ENCODE measurements at regions not wholly inside any gene's neighbourhood (a gene's known extent, or its start where the extent isn't known, plus 50 kb on each side); places are given as distances from the start of the nearest gene placed in this dataset.

DNA sequence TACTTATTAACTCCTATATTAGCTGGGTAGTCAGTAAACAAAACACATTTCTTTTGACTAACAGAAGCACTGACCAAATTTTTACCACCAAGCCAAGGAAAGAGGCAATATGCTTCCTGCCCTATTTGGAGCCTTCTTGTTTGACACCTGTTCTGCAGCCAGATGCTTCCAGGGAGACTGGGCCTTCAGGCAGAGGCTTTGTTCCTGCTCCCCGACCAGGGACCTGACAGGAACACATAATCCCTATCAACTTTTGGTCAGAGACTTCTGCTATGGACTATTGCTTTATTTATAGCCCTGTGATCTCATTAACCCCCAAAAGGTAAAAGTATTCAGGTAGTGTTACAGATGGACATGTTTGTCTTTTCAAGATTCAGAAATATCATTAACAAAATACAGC is 541.3 kb downstream of the NTRK3 start:
- TF ChIP-seq, protein P1, sequence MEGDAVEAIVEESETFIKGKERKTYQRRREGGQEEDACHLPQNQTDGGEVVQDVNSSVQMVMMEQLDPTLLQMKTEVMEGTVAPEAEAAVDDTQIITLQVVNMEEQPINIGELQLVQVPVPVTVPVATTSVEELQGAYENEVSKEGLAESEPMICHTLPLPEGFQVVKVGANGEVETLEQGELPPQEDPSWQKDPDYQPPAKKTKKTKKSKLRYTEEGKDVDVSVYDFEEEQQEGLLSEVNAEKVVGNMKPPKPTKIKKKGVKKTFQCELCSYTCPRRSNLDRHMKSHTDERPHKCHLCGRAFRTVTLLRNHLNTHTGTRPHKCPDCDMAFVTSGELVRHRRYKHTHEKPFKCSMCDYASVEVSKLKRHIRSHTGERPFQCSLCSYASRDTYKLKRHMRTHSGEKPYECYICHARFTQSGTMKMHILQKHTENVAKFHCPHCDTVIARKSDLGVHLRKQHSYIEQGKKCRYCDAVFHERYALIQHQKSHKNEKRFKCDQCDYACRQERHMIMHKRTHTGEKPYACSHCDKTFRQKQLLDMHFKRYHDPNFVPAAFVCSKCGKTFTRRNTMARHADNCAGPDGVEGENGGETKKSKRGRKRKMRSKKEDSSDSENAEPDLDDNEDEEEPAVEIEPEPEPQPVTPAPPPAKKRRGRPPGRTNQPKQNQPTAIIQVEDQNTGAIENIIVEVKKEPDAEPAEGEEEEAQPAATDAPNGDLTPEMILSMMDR (conservative IDR thresholded peaks at IDR 0.05; ENCODE audit: low read depth, low read length): no peak
- no peak for TF ChIP-seq POLR2A (IDR thresholded peaks at IDR 0.05; ENCODE audit: low read depth, low read length)
